Endothelial cell of umbilical vein (primary cell): ENCODE measurements at regions not wholly inside any gene's neighbourhood (a gene's known extent, or its start where the extent isn't known, plus 50 kb on each side); places are given as distances from the start of the nearest gene placed in this dataset.

Source experiments
- GATA2 ChIP-seq: IDR thresholded peaks from 2 replicates; pipeline ENCODE4 v1.7.0; 2011; ENCODE audit warnings: low read depth, mild to moderate bottlenecking, moderate library complexity, mixed read lengths, low read length; ENCODE audit not compliant: insufficient read length, insufficient read depth
- MAX ChIP-seq: IDR thresholded peaks from 2 replicates; pipeline ENCODE4 v1.6.1; 2011; ENCODE audit not compliant: insufficient read depth, insufficient read length
- TF ChIP-seq, protein P1 (sequence below), 2 donors: IDR thresholded peaks; 1 replicate in 1 of 2; 2 replicates in 1 of 2; pipeline ENCODE4 v1.5.1; 2011; ENCODE audit warnings: low read length in 2 of 2, mild to moderate bottlenecking in 2 of 2, moderate library complexity in 2 of 2, control low read depth in 1 of 2, inconsistent platforms in 1 of 2, low read depth in 1 of 2; ENCODE audit not compliant: insufficient read depth in 1 of 2; ENCODE audit errors: extremely low read depth in 1 of 2

DNA sequence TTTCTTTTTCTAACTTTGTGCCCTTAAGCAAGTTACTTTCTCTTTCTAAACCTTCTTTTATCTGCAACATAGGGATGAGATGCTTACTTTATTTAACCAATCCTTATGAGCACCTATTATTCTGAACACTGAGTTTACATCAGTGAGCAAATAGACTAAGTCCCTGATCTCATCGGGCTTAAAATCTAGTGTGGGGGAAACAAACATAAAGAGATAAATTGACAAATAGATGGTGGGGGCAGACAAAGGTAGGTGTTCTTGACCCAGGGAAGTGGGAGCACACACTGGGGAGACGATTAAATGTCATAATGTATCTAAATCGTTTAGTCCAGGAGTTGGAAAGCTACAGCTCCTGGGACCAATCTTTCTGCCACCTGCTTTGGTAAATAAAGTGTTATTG is 129.6 kb downstream of the TFAP2C start:
- TF ChIP-seq, protein P1, sequence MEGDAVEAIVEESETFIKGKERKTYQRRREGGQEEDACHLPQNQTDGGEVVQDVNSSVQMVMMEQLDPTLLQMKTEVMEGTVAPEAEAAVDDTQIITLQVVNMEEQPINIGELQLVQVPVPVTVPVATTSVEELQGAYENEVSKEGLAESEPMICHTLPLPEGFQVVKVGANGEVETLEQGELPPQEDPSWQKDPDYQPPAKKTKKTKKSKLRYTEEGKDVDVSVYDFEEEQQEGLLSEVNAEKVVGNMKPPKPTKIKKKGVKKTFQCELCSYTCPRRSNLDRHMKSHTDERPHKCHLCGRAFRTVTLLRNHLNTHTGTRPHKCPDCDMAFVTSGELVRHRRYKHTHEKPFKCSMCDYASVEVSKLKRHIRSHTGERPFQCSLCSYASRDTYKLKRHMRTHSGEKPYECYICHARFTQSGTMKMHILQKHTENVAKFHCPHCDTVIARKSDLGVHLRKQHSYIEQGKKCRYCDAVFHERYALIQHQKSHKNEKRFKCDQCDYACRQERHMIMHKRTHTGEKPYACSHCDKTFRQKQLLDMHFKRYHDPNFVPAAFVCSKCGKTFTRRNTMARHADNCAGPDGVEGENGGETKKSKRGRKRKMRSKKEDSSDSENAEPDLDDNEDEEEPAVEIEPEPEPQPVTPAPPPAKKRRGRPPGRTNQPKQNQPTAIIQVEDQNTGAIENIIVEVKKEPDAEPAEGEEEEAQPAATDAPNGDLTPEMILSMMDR (IDR thresholded peaks at IDR 0.05; ENCODE audit: extremely low read depth in 1 of 2, insufficient read depth in 1 of 2, low read depth in 1 of 2, low read length in 2 of 2) = no peak
- TF ChIP-seq MAX = no peak
- TF ChIP-seq GATA2 = no peak
